Heart left ventricle (tissue), 16 donors: ENCODE measurements at regions not wholly inside any gene's neighbourhood (a gene's known extent, or its start where the extent isn't known, plus 50 kb on each side); places are given as distances from the start of the nearest gene placed in this dataset.

ENCODE experiments used
- ATAC-seq, 4 donors: fragments of 200-7000 bp; cut with Tn5 transposase; one replicate each; pipeline ENCODE4 v1.9.1; 2020 to 2022; ENCODE audit warnings: moderate library complexity in 4 of 4, mild to moderate bottlenecking in 3 of 4, moderate number of reproducible peaks in 1 of 4
- DNase-seq, 5 donors: peaks; one replicate each; pipeline ENCODE4 v3.0.0-alpha.2; 2020
- H3K27ac ChIP-seq, 12 donors: fragments of 200-600 bp; sonication (generic) in 4 of 12; one replicate each; pipeline versions ENCODE4 v1.5.0 to v1.8.0; 2016 to 2022; ENCODE audit warnings: mild to moderate bottlenecking in 2 of 12
- H3K27me3 ChIP-seq, 9 donors: fragments of 200-600 bp; sonication (generic) in 2 of 9; one replicate each; pipeline versions ENCODE4 v1.5.1 to v1.8.0; 2016 to 2022; ENCODE audit warnings: mild to moderate bottlenecking in 3 of 9
- H3K36me3 ChIP-seq, 9 donors: fragments of 200-600 bp; sonication (generic) in 2 of 9; one replicate each; pipeline versions ENCODE4 v1.5.0 to v1.8.0; 2018 to 2022; ENCODE audit warnings: mild to moderate bottlenecking in 2 of 9
- H3K4me1 ChIP-seq, 12 donors: fragments of 200-600 bp; sonication (generic) in 4 of 12; one replicate each; pipeline versions ENCODE4 v1.5.0 to v1.8.0; 2016 to 2022; ENCODE audit warnings: mild to moderate bottlenecking in 3 of 12
- H3K4me3 ChIP-seq, 12 donors: fragments of 200-600 bp; sonication (generic) in 4 of 12; one replicate each; pipeline versions ENCODE4 v1.5.0 to v1.8.0; 2017 to 2022; ENCODE audit warnings: mild to moderate bottlenecking in 9 of 12, moderate library complexity in 4 of 12
- H3K9me3 ChIP-seq, 12 donors: fragments of 200-600 bp; sonication (generic) in 4 of 12; one replicate each; pipeline versions ENCODE4 v1.5.0 to v1.8.0; 2016 to 2022; ENCODE audit warnings: mild to moderate bottlenecking in 1 of 12
- POLR2A ChIP-seq, 2 donors: fragments of 450-650 bp; IDR thresholded peaks; one replicate each; pipeline ENCODE4 v1.6.1; 2017; ENCODE audit warnings: antibody characterized with exemption in 2 of 2, mild to moderate bottlenecking in 2 of 2, moderate library complexity in 2 of 2
- WGBS, 4 donors: extraction: QIAGEN DNeasy Blood & Tissue Kit in 2 of 4; methylation state at CpG; one replicate each; pipeline versions ENCODE4 v1.1.5 to v1.1.7; 2013 to 2018; 5-methylcytosine and 5-hydroxymethylcytosine counted together
- intact Hi-C, 10 donors: fragments of 100-400 bp; cut with DNase I; formaldehyde crosslinking; loops; one replicate each; pipeline versions ENCODE4 v1.11.1 to v1.14.2; 2022
- TF ChIP-seq, protein P1 (sequence below), 12 donors: fragments of 200-600 bp; sonication (generic) in 4 of 12; IDR thresholded peaks; one replicate each; pipeline versions ENCODE4 v1.5.0 to v1.8.0; 2018 to 2022; ENCODE audit warnings: antibody characterized with exemption in 12 of 12, mild to moderate bottlenecking in 5 of 12
- donor health status: ischemic (EF 13 %, LVEDD 7.1; RV severe dilation, severe dysfunction).
- donor health status: healthy with polysubstance abuse.
- donor health status: DM: no; HTN: yes; CAD: no.
- donor health status: DM: no; HTN: no; CAD: no.
- donor health status: ischemic (EF 25% LVEDD 6.9; RV normal size, moderate dysfunction).
- donor health status: ischemic (EF 25% LVEDD 5.7; RV mildly dilated, moderate dysfunction).
- donor health status: healthy.
- donor health status: DM: yes; HTN: yes; CAD: no.
- donor health status: ischemic (EF 35%, LVEDD 5.7; RV mildly dilated, moderate dysfunction).
- donor health status: nonischemic (EF 11% LVEDD 7.7; RV severe dilation, severe dysfunction).
- donor health status: DM: yes; HTN: yes; CAD: no.
- donor health status: PGD.
- donor health status: ischemic (EF 29% LVEDD 5.4; RV normal size, mild dysfunction).
- donor health status: nonischemic (EF 23%, LVEDD 6.1; RV moderate dilation, normal function).

DNA sequence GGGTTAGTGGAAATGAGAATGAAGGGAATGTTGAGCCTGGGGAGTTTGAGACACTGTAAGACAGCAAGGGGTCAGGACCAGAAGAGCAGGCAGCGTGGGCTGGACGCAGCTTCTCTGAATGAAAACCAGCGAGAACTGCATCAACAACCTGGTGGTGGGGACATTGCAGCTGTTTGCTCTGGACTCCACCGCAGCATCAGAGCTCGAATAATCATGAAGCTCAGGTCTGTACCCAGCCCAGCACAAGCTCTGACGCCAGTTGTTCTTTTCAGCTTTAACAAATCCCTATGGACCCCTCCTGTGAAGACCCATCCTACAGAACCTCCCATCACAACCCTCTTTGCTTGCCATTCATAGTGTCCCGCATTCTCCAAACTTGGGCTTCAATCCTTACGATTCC lies 106.8 kb upstream of the PNPLA4 start:
- intact Hi-C loops, result no loop called here
- Histone ChIP-seq H3K36me3 (no peaks in the 10 kb centered on the region), H3K27ac (no peak overlapping the region), H3K27me3 (no peaks in the 10 kb centered on the region), H3K4me3 (no peak overlapping the region), H3K4me1 (peaks cover 0 to 12% (median 0%) of the 10 kb centered on the region in 12 donors), H3K9me3 (no peaks in the 10 kb centered on the region)
- TF ChIP-seq POLR2A (IDR thresholded peaks at IDR 0.05), result no peak
- TF ChIP-seq, protein P1, sequence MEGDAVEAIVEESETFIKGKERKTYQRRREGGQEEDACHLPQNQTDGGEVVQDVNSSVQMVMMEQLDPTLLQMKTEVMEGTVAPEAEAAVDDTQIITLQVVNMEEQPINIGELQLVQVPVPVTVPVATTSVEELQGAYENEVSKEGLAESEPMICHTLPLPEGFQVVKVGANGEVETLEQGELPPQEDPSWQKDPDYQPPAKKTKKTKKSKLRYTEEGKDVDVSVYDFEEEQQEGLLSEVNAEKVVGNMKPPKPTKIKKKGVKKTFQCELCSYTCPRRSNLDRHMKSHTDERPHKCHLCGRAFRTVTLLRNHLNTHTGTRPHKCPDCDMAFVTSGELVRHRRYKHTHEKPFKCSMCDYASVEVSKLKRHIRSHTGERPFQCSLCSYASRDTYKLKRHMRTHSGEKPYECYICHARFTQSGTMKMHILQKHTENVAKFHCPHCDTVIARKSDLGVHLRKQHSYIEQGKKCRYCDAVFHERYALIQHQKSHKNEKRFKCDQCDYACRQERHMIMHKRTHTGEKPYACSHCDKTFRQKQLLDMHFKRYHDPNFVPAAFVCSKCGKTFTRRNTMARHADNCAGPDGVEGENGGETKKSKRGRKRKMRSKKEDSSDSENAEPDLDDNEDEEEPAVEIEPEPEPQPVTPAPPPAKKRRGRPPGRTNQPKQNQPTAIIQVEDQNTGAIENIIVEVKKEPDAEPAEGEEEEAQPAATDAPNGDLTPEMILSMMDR (IDR thresholded peaks at IDR 0.05), result no peak
- 65 to 89% (median 73%) methylated on average over 8 of the region's 8 CpGs for WGBS, 4 donors
- ATAC-seq, result no peak
- no peak for DNase-seq

- 78 to 88% (median 81%) methylated on average over 4 of the region's 4 CpGs for WGBS, 4 donors
- no peak for DNase-seq
- intact Hi-C loops, result no loop called here
- no peak overlapping the region for H3K4me3 ChIP-seq
- no peaks in the 10 kb centered on the region for H3K9me3 ChIP-seq
- peaks cover 0 to 7% (median 0%) of the 10 kb centered on the region in 12 donors for H3K4me1 ChIP-seq
- no peak overlapping the region for H3K27ac ChIP-seq
- H3K27me3 ChIP-seq, result no peaks in the 10 kb centered on the region
- no peak for TF ChIP-seq POLR2A (IDR thresholded peaks at IDR 0.05)
- TF ChIP-seq, protein P1 (IDR thresholded peaks at IDR 0.05), result no peak
- H3K36me3 ChIP-seq, result no peaks in the 10 kb centered on the region
- no peak for ATAC-seq
These were observed 106.0 kb upstream of the PNPLA4 start for GRCh38 chrX:8033175-8033574.

- no peaks in the 10 kb centered on the region for H3K36me3 ChIP-seq
- H3K4me3 ChIP-seq, result no peak overlapping the region
- no peaks in the 10 kb centered on the region for H3K9me3 ChIP-seq
- no peaks in the 10 kb centered on the region for H3K4me1 ChIP-seq
- DNase-seq (no peak), ATAC-seq (no peak)
- H3K27me3 ChIP-seq, result no peaks in the 10 kb centered on the region
- intact Hi-C loops, result no loop called here
- WGBS, 4 donors, result 85 to 94% (median 90%) methylated on average over 4 of the region's 4 CpGs
- TF ChIP-seq, protein P1 (IDR thresholded peaks at IDR 0.05), result no peak
- no peak for TF ChIP-seq POLR2A (IDR thresholded peaks at IDR 0.05)
- H3K27ac ChIP-seq, result no peak overlapping the region
These were observed 103.1 kb upstream of the PNPLA4 start for GRCh38 chrX:8030361-8030760.

DNA sequence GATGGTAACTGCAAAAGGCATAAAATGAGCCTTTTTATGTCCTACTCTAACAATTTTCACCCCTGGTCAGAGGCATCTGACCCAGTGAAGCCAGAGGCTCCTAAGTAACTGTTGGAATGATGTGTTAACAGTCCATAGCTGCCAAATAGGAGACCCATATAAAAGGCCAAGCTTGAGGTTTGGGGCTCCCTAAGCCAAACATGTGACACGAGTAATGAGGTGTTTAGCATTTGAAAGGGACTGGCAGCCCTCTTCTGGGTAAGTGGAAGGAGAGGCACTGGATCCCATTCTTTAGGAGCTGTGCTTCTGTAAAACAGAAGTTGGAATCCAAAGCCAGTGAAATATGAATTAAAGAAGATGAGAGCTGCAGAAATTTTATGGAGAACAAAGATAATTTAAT lies 100.6 kb upstream of the PNPLA4 start:
- Histone ChIP-seq H3K36me3 (no peaks in the 10 kb centered on the region), H3K4me1 (no peaks in the 10 kb centered on the region), H3K27me3 (no peaks in the 10 kb centered on the region), H3K27ac (no peak overlapping the region), H3K9me3 (no peaks in the 10 kb centered on the region), H3K4me3 (no peak overlapping the region)
- DNase-seq (no peak), ATAC-seq (peak in 1 of 4 donors; percentile 50)
- intact Hi-C loops, result no loop called here
- TF ChIP-seq, protein P1 (IDR thresholded peaks at IDR 0.05), result no peak
- no peak for TF ChIP-seq POLR2A (IDR thresholded peaks at IDR 0.05)
- WGBS, 4 donors, result 9 to 47% (median 21%) methylated on average over 1 of the region's 1 CpG
